Activated T-helper 1 cell treated with anti-CD3 and anti-CD28 coated beads, Interleukin-2, amount 50 U/mL, for 16 hours (primary cell): ENCODE measurements at regions not wholly inside any gene's neighbourhood (a gene's known extent, or its start where the extent isn't known, plus 50 kb on each side); places are given as distances from the start of the nearest gene placed in this dataset.

Experiments
- DNase-seq, 2 donors: peaks; one replicate each; pipeline ENCODE4 v3.0.0-alpha.2; 2020; ENCODE audit warnings: low read depth in 1 of 2, low spot score in 1 of 2

GRCh38 chr15:89400116-89400781, 65.6 kb upstream of the POLG start:
- no peak for DNase-seq

GRCh38 chr15:89399238-89400115, 64.9 kb upstream of the POLG start:
- no peak for DNase-seq

GRCh38 chr15:89398896-89399237, 64.2 kb upstream of the POLG start:
- no peak for DNase-seq

- no peak for DNase-seq
Observed at GRCh38 chr15:89397653-89398023, 63.0 kb upstream of the POLG start.

- no peak for DNase-seq
Observed at GRCh38 chr15:89396723-89397652, 62.4 kb upstream of the POLG start.

GRCh38 chr15:89395996-89396395, 61.4 kb upstream of the POLG start:
- no peak for DNase-seq

GRCh38 chr15:89395461-89395871, 60.8 kb upstream of the POLG start:
- DNase-seq = no peak

- DNase-seq = no peak
Observed at GRCh38 chr15:89395031-89395430, 60.4 kb upstream of the POLG start.

- no peak for DNase-seq
Observed at GRCh38 chr15:89393056-89393455, 58.4 kb upstream of the POLG start.

- no peak for DNase-seq
Observed at GRCh38 chr15:89391685-89392257, 57.1 kb upstream of the POLG start.

GRCh38 chr15:89389841-89390603, 55.4 kb upstream of the POLG start:
- DNase-seq = no peak

GRCh38 chr15:89387140-89387903, 52.7 kb upstream of the POLG start:
- DNase-seq = no peak

GRCh38 chr15:89385596-89386331, 51.1 kb upstream of the POLG start:
- DNase-seq = no peak
